22Rv1 (cell line): ENCODE measurements at regions not wholly inside any gene's neighbourhood (a gene's known extent, or its start where the extent isn't known, plus 50 kb on each side); places are given as distances from the start of the nearest gene placed in this dataset.

Experiments used
- H3K27ac ChIP-seq: fragments of 450-650 bp; 2 replicates; pipeline ENCODE4 v1.5.1; 2017
- ZFX ChIP-seq: fragments of 450-650 bp; IDR thresholded peaks from 2 replicates; pipeline ENCODE4 v1.6.1; 2017; ENCODE audit warnings: antibody characterized with exemption, borderline replicate concordance
- TF ChIP-seq, protein P1 (sequence below): fragments of 450-650 bp; IDR thresholded peaks from 2 replicates; pipeline ENCODE4 v1.5.1; 2017; ENCODE audit warnings: mild to moderate bottlenecking

DNA sequence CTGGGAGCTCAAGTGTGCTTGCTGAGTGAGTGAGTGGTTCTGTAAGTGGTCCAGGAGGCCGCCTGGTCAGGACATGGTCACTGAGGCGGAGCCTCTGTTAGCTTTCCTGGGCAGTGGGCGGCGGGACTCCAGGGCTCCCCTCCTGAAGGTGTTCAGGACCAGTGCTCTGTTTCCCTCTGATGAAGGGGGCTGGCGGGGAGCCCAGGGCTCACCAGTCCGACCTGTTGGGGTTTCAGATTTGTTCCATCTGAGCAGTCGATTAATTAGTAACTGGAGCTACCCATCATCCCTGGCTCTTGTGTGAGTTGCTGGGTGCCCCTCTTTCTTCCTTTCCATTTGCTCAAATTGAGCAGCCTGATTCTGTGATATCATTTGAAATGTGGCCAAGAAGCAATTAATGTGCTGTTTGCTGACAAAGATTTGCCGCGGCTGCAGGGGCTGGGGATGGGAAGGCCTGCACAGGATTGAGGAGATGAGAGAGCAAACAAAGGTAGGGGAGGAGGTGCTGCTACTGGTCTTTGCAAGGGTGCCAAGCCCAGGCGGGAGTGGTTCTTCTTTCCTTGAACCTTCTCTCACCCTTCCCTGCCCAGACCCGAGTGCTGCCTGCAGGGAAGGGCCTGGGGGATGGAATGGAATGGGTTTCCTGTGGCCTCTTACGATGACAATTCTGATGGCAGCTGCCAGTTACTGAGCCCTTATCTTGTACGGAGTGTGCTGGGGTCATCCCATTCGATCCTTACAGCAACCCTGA lies 92.8 kb upstream of the PITX1 start:
- H3K27ac ChIP-seq, result no peak overlapping the region
- TF ChIP-seq, protein P1, sequence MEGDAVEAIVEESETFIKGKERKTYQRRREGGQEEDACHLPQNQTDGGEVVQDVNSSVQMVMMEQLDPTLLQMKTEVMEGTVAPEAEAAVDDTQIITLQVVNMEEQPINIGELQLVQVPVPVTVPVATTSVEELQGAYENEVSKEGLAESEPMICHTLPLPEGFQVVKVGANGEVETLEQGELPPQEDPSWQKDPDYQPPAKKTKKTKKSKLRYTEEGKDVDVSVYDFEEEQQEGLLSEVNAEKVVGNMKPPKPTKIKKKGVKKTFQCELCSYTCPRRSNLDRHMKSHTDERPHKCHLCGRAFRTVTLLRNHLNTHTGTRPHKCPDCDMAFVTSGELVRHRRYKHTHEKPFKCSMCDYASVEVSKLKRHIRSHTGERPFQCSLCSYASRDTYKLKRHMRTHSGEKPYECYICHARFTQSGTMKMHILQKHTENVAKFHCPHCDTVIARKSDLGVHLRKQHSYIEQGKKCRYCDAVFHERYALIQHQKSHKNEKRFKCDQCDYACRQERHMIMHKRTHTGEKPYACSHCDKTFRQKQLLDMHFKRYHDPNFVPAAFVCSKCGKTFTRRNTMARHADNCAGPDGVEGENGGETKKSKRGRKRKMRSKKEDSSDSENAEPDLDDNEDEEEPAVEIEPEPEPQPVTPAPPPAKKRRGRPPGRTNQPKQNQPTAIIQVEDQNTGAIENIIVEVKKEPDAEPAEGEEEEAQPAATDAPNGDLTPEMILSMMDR, result no peak
- no peak for TF ChIP-seq ZFX

DNA sequence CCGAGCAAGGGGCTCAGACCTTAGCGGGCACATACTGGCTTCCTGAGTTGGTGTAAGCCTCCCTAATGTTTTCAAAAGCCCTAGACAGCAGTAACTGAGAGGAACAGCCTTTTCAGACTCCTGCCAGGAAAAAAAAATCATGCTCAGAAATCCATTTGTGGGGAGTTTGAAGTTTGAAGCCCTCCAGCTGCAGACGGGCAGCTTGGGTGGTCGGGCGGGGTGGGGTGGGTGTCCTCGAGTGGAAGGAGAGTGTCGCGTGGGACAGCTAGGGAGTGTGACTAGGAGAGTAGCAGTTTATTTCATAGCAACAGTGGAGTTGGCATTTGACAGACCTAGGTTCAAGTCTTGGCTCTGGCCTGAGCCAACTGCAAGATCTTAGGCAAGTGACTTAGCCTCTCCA lies 90.7 kb upstream of the PITX1 start:
- TF ChIP-seq, protein P1, result no peak
- TF ChIP-seq ZFX, result no peak
- no peak overlapping the region for H3K27ac ChIP-seq

DNA sequence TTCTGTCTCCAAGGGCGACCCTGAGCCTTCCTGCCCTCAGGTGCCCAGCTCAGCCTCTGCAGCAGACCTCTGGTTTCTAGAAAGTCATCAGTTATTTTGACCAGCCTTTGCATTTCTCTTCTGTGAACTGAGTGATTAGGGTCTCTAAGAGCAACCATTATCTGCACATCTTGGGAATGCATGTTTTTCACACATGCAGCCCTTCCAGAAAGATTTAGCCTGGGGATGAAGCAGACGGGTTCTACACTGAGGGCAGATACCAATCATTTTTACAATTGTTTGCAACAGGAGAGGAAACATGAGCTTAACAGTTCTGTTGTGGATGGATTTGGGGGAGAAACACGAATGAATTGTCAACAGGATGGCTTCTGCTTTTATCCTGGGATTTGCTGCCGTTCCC lies 90.1 kb upstream of the PITX1 start:
- H3K27ac ChIP-seq, result no peak overlapping the region
- TF ChIP-seq, protein P1, result no peak
- no peak for TF ChIP-seq ZFX

DNA sequence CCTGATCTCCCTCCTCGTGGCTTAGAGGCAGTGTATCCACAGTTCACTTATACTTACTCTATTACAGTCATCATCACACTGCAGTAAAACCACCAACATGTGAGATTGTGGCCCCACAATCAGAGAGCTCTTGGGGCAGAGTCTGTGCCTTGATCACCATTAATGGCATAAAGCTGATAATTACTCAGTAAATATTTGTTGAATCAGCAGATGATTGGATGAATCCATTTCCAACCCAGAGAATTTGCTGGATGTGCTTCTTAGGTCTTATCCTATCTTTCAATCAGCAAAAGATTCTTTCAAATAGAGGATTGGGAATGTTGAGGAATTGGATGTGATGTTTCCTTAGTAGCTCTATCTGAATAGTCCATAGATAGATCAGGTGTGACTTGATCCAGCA lies 88.8 kb upstream of the PITX1 start:
- TF ChIP-seq, protein P1, result no peak
- no peak for TF ChIP-seq ZFX
- no peak overlapping the region for H3K27ac ChIP-seq

DNA sequence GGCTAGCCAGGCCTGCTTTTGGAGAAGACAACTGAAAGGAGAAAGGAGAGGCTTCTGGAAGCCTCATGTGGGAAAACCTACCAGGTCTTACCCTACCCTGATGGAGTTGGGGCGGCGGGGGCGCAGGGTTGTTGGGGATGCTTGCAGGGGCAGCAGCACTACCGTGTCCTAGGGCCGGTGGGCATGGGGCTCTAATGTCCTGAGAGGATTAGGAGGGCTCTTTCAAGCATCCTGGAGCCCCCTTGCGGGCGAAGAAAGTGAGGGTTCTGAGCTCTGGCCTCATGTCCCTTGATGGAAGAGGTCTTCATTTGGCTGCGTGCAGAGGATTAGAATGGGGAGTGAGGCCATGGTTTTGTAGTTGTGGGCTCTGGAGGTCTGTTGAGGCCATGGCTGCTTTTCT lies 86.9 kb upstream of the PITX1 start:
- H3K27ac ChIP-seq, result no peak overlapping the region
- TF ChIP-seq, protein P1, result no peak
- no peak for TF ChIP-seq ZFX

DNA sequence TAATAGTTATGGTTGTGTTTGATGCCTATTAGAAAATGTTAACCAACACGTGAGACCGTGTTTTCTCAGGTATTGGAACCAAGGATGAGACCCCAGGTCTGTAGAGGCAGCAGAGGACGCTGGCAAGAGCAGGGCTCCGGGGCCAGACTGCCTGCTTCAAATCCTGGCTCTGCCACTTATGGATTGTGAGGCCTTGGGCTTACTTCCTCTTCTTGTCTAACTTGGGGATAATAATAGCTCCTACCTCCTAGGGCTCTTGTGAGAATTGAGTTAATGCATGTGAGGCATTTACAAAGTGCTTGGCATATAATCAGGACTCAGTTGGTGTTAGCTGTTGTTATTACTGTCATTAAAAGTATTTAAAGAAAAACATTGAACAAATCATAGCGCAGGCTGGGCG lies 85.5 kb upstream of the PITX1 start:
- TF ChIP-seq ZFX, result no peak
- TF ChIP-seq, protein P1, result no peak
- no peak overlapping the region for H3K27ac ChIP-seq

DNA sequence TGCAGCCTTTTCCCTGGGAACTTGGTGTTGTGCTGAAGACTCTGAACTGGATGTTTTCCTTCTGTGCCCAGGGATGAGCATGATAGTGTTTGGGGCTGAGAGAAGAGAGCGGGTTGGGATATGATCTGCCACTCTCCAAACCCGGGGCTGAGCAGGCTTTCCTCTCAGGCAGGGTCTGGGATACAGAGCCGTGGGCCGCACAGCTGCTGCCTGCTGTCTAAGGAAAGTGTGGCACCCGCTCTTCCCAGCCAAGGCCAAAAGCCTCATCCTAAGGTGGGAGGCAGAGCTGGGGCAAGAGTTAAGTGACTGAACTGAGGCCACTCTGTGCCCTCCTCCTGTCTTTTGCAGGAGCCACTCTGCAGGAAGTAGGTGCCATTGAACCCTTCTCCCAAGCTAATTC lies 83.6 kb upstream of the PITX1 start:
- TF ChIP-seq, protein P1, result no peak
- no peak for TF ChIP-seq ZFX

More for the DNA sequence above, 83.6 kb upstream of the PITX1 start:
- no peak overlapping the region for H3K27ac ChIP-seq
